Muscle layer of colon (tissue), 2 donors: ENCODE measurements at regions not wholly inside any gene's neighbourhood (a gene's known extent, or its start where the extent isn't known, plus 50 kb on each side); places are given as distances from the start of the nearest gene placed in this dataset.

Source experiments
- H3K27ac ChIP-seq: one replicate; pipeline ENCODE4 v1.7.0; 2013; ENCODE audit warnings: low read depth, mild to moderate bottlenecking, low read length, moderate library complexity
- H3K27me3 ChIP-seq, 2 donors: one replicate each; pipeline ENCODE4 v1.7.0; 2013; ENCODE audit warnings: low read length in 2 of 2, mild to moderate bottlenecking in 2 of 2; ENCODE audit not compliant: insufficient read depth in 2 of 2, control insufficient read depth in 1 of 2
- H3K36me3 ChIP-seq: one replicate; pipeline ENCODE4 v1.7.0; 2013; ENCODE audit warnings: mild to moderate bottlenecking, low read length; ENCODE audit not compliant: insufficient read depth
- H3K4me1 ChIP-seq: one replicate; pipeline ENCODE4 v1.7.0; 2013; ENCODE audit warnings: mild to moderate bottlenecking, low read length; ENCODE audit not compliant: insufficient read depth
- H3K4me3 ChIP-seq, 2 donors: one replicate each; pipeline ENCODE4 v1.7.0; 2013; ENCODE audit warnings: low read length in 2 of 2, low read depth in 1 of 2, mild to moderate bottlenecking in 1 of 2, moderate library complexity in 1 of 2
- H3K9ac ChIP-seq: one replicate; pipeline ENCODE4 v1.7.0; 2013; ENCODE audit warnings: low read length
- H3K9me3 ChIP-seq: one replicate; pipeline ENCODE4 v1.7.0; 2013; ENCODE audit warnings: mild to moderate bottlenecking, low read length
- donor health status: abdominal sarcoma.
- donor health status: Adenocarcinoma of cecum.

GRCh38 chr9:91036826-91037510, 235.3 kb downstream of the SYK start:
- Histone ChIP-seq H3K27ac (peak overlapping the region; percentile 26), H3K9ac (no peak overlapping the region), H3K9me3 (no peaks in the 10 kb centered on the region), H3K36me3 (no peaks in the 10 kb centered on the region), H3K4me1 (peaks cover 19% of the 10 kb centered on the region), H3K4me3 (peak overlapping the region in 1 of 2 donors; percentile 10), H3K27me3 (no peaks in the 10 kb centered on the region)

GRCh38 chr9:91037511-91038482, 236.2 kb downstream of the SYK start:
- Histone ChIP-seq H3K36me3 (no peaks in the 10 kb centered on the region), H3K27ac (peak overlapping the region; percentile 26), H3K27me3 (no peaks in the 10 kb centered on the region), H3K4me3 (peak overlapping the region in 1 of 2 donors; percentile 10), H3K9ac (no peak overlapping the region), H3K4me1 (peaks cover 19% of the 10 kb centered on the region), H3K9me3 (no peaks in the 10 kb centered on the region)

- no peaks in the 10 kb centered on the region for H3K9me3 ChIP-seq
- H3K9ac ChIP-seq, result no peak overlapping the region
- no peak overlapping the region for H3K4me3 ChIP-seq
- no peak overlapping the region for H3K27ac ChIP-seq
- no peaks in the 10 kb centered on the region for H3K27me3 ChIP-seq
- H3K36me3 ChIP-seq, result no peaks in the 10 kb centered on the region
- peaks cover 20% of the 10 kb centered on the region for H3K4me1 ChIP-seq
Observed at GRCh38 chr9:91038483-91039124, 237.0 kb downstream of the SYK start.

GRCh38 chr9:91039125-91039834, 237.7 kb downstream of the SYK start:
- Histone ChIP-seq H3K4me1 (peaks cover 27% of the 10 kb centered on the region), H3K27ac (no peak overlapping the region), H3K27me3 (no peaks in the 10 kb centered on the region), H3K4me3 (no peak overlapping the region), H3K9me3 (no peaks in the 10 kb centered on the region), H3K9ac (no peak overlapping the region), H3K36me3 (no peaks in the 10 kb centered on the region)

- Histone ChIP-seq H3K4me1 (peaks cover 32% of the 10 kb centered on the region), H3K4me3 (no peak overlapping the region), H3K27ac (no peak overlapping the region), H3K27me3 (no peaks in the 10 kb centered on the region), H3K9ac (no peak overlapping the region), H3K36me3 (no peaks in the 10 kb centered on the region), H3K9me3 (no peaks in the 10 kb centered on the region)
Observed at GRCh38 chr9:91039835-91040140, 238.2 kb downstream of the SYK start.

GRCh38 chr9:91040371-91041215, 239.0 kb downstream of the SYK start:
- Histone ChIP-seq H3K4me1 (peaks cover 38% of the 10 kb centered on the region), H3K9ac (no peak overlapping the region), H3K9me3 (no peaks in the 10 kb centered on the region), H3K27me3 (no peaks in the 10 kb centered on the region), H3K27ac (no peak overlapping the region), H3K36me3 (no peaks in the 10 kb centered on the region), H3K4me3 (no peak overlapping the region)

GRCh38 chr9:91042024-91042423, 240.4 kb downstream of the SYK start:
- Histone ChIP-seq H3K4me3 (no peak overlapping the region), H3K4me1 (peaks cover 34% of the 10 kb centered on the region), H3K36me3 (no peaks in the 10 kb centered on the region), H3K27me3 (no peaks in the 10 kb centered on the region), H3K9ac (no peak overlapping the region), H3K9me3 (no peaks in the 10 kb centered on the region), H3K27ac (no peak overlapping the region)

- Histone ChIP-seq H3K27me3 (no peaks in the 10 kb centered on the region), H3K9ac (no peak overlapping the region), H3K9me3 (no peaks in the 10 kb centered on the region), H3K27ac (peak overlapping the region; percentile 36), H3K4me1 (peaks cover 29% of the 10 kb centered on the region), H3K4me3 (no peak overlapping the region), H3K36me3 (no peaks in the 10 kb centered on the region)
Observed at GRCh38 chr9:91042541-91042940, 240.9 kb downstream of the SYK start.

- Histone ChIP-seq H3K36me3 (no peaks in the 10 kb centered on the region), H3K9ac (no peak overlapping the region), H3K27me3 (no peaks in the 10 kb centered on the region), H3K27ac (peak overlapping the region; percentile 40), H3K4me1 (peaks cover 22% of the 10 kb centered on the region), H3K4me3 (no peak overlapping the region), H3K9me3 (no peaks in the 10 kb centered on the region)
Observed at GRCh38 chr9:91043056-91043810, 241.6 kb downstream of the SYK start.

GRCh38 chr9:91043811-91044175, 242.2 kb downstream of the SYK start:
- H3K4me1 ChIP-seq, result peaks cover 19% of the 10 kb centered on the region
- no peaks in the 10 kb centered on the region for H3K27me3 ChIP-seq
- H3K36me3 ChIP-seq, result no peaks in the 10 kb centered on the region
- H3K4me3 ChIP-seq, result no peak overlapping the region
- H3K9me3 ChIP-seq, result no peaks in the 10 kb centered on the region
- H3K27ac ChIP-seq, result peak overlapping the region; percentile 40
- H3K9ac ChIP-seq, result no peak overlapping the region
